ENCODE measurements at regions not wholly inside any gene's neighbourhood (a gene's known extent, or its start where the extent isn't known, plus 50 kb on each side); places are given as distances from the start of the nearest gene placed in this dataset.

DNA sequence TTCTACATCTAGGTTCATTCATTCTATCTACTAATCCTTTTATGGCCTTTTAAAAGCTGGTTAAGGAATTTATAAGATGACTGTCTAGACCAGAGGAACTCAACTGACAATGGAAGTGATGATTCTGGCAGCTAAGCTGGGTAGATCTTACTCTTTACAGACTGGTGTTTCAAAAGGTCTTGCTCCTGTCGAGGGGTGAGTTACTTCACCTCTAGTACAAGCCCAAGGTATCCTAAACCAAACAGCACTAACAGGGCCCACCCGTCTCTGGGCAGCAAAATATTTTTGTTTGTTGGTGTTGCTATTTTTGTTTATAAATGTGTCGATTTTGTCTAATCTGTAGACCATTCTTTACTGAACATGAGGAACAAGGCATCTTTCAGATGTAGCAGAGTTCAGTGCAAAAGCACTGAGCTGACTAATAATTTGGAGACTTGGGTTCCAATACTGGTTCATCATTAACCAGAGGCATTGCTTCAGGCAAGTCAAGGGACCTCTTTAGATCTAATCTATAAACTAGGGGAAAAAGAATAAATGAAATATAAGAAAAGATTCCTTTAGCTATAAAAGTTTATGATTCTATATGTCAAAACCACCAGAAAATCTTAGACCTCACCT lies 90.3 kb upstream of the FRG1 start:
- no peak overlapping the region for H3K27ac ChIP-seq
- no peaks in the 10 kb centered on the region for H3K36me3 ChIP-seq
- H3K4me1 ChIP-seq (ENCODE audit: control insufficient read depth in 1 of 2, insufficient read depth in 1 of 2, low read depth in 1 of 2, low read length in 1 of 2) = no peaks in the 10 kb centered on the region
- H3K9me3 ChIP-seq = no peaks in the 10 kb centered on the region
- H3K27me3 ChIP-seq = no peaks in the 10 kb centered on the region
- no peak overlapping the region for H3K4me3 ChIP-seq (ENCODE audit: low read depth in 1 of 2, low read length in 1 of 2)
- TF ChIP-seq, protein P1, sequence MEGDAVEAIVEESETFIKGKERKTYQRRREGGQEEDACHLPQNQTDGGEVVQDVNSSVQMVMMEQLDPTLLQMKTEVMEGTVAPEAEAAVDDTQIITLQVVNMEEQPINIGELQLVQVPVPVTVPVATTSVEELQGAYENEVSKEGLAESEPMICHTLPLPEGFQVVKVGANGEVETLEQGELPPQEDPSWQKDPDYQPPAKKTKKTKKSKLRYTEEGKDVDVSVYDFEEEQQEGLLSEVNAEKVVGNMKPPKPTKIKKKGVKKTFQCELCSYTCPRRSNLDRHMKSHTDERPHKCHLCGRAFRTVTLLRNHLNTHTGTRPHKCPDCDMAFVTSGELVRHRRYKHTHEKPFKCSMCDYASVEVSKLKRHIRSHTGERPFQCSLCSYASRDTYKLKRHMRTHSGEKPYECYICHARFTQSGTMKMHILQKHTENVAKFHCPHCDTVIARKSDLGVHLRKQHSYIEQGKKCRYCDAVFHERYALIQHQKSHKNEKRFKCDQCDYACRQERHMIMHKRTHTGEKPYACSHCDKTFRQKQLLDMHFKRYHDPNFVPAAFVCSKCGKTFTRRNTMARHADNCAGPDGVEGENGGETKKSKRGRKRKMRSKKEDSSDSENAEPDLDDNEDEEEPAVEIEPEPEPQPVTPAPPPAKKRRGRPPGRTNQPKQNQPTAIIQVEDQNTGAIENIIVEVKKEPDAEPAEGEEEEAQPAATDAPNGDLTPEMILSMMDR (IDR thresholded peaks at IDR 0.05) = no peak

DNA sequence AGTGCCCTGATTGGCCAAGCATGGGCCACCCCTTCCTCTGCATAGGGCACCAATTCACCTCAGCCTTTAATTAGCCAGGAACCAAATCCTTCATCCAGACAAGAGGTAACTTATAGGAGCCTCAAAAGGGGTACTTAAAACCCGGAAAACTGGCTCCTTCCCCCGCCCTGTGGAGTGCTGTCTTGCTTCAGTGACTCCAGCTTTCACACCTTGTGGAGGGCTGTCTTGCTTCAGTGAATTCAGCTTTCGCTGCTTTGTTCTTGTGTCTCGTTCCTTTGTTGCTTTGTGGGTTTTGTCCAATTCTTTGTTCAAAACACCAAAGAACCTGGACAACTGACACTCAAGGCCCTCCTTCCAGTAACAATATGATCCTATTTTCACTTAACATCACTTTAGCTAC lies 82.2 kb upstream of the FRG1 start:
- H3K27ac ChIP-seq = no peak overlapping the region
- H3K27me3 ChIP-seq = no peaks in the 10 kb centered on the region
- no peaks in the 10 kb centered on the region for H3K36me3 ChIP-seq
- no peaks in the 10 kb centered on the region for H3K9me3 ChIP-seq
- H3K4me1 ChIP-seq (ENCODE audit: control insufficient read depth in 1 of 2, insufficient read depth in 1 of 2, low read depth in 1 of 2, low read length in 1 of 2) = no peaks in the 10 kb centered on the region
- TF ChIP-seq, protein P1 (IDR thresholded peaks at IDR 0.05) = no peak
- H3K4me3 ChIP-seq (ENCODE audit: low read depth in 1 of 2, low read length in 1 of 2) = no peak overlapping the region

DNA sequence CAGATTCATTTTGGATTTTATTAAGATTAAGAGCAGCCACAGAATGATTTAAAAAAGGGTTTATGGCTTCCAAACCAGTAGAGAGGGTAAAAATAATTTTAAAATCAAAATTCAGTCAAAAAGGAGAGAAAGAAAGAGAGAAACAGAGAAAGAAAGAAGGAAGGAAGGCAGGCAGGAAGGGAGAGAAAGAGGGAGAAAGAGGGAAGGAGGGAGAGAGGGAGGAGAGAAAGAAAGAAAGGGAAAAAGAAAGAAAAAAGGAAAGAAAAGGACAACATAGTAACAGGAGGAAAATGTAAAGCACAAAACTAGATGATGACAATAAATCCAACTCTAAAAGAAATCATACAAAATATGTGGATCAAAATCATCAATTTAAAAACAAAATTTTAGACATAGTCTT lies 79.6 kb upstream of the FRG1 start:
- Histone ChIP-seq H3K27ac (no peak overlapping the region), H3K27me3 (no peaks in the 10 kb centered on the region), H3K4me3 (ENCODE audit: low read depth in 1 of 2, low read length in 1 of 2) (no peak overlapping the region), H3K4me1 (ENCODE audit: control insufficient read depth in 1 of 2, insufficient read depth in 1 of 2, low read depth in 1 of 2, low read length in 1 of 2) (no peaks in the 10 kb centered on the region), H3K36me3 (no peaks in the 10 kb centered on the region), H3K9me3 (no peaks in the 10 kb centered on the region)
- TF ChIP-seq, protein P1 (IDR thresholded peaks at IDR 0.05) = no peak

DNA sequence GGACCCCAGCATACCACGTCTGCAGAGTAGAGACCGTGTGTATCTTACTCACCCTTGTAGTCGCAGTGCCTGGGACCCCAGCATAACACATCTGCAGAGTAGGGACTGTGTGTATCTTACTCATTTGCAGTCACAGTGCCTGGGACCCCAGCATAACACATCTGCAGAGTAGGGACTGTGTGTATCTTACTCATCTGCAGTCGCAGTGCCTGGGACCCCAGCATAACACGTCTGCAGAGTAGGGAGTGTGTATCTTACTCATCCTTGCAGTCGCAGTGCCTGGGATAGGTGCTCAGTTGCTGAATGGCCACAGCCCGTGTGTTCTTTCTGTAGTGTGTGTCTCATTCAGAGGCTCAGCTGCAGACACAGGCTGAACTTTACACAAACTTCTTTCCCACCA lies 71.4 kb upstream of the FRG1 start:
- Histone ChIP-seq H3K4me3 (ENCODE audit: low read depth in 1 of 2, low read length in 1 of 2) (no peak overlapping the region), H3K4me1 (ENCODE audit: control insufficient read depth in 1 of 2, insufficient read depth in 1 of 2, low read depth in 1 of 2, low read length in 1 of 2) (no peaks in the 10 kb centered on the region), H3K9me3 (no peaks in the 10 kb centered on the region), H3K36me3 (no peaks in the 10 kb centered on the region), H3K27ac (no peak overlapping the region), H3K27me3 (no peaks in the 10 kb centered on the region)
- TF ChIP-seq, protein P1 (IDR thresholded peaks at IDR 0.05) = no peak

DNA sequence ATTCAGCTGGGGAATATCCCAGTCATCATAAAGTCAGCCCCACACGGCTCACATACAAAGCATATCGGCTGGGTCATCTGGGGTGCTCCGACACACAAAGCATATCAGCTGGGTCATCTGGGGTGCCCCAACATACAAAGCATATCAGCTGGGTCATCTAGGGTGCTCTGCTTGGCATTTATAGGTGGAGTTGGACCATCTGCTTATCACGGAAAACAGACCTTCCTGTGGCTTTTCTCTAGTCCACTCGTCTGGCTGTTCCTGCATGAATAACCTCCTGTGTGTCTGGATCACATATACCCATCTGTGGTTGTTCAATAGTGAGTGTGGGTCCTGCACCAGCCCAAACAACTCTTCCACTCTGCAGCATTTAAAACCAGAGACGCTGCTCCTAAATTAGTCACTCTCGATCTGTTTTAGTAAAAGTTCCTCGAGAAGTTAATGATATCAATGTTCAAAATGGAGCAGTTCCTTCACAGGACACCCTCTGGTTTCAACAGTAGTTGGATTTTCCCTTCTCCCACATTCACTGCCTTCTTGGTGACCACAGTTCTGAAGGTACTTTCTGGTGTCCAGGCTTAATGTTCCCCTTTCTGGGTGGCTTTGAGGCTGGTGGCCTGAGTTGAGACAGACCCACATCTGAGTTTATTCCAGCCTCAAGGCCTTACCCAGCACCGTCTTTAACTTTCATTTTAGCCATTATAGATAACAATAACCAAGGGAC lies 70.0 kb upstream of the FRG1 start:
- Histone ChIP-seq H3K36me3 (no peaks in the 10 kb centered on the region), H3K4me3 (ENCODE audit: low read depth in 1 of 2, low read length in 1 of 2) (no peak overlapping the region), H3K9me3 (no peaks in the 10 kb centered on the region), H3K27ac (no peak overlapping the region), H3K4me1 (ENCODE audit: control insufficient read depth in 1 of 2, insufficient read depth in 1 of 2, low read depth in 1 of 2, low read length in 1 of 2) (no peaks in the 10 kb centered on the region), H3K27me3 (no peaks in the 10 kb centered on the region)
- TF ChIP-seq, protein P1 (IDR thresholded peaks at IDR 0.05) = no peak

Data from neutrophil (primary cell).